Activated naive CD8-positive, alpha-beta T cell treated with anti-CD3 and anti-CD28 coated beads, Interleukin-2, amount 10 ng/mL, durations not matched to agents 7 days and 5 days (primary cell): ENCODE measurements at regions not wholly inside any gene's neighbourhood (a gene's known extent, or its start where the extent isn't known, plus 50 kb on each side); places are given as distances from the start of the nearest gene placed in this dataset.

Experiments used
- ATAC-seq: fragments of 150-1000 bp; cut with Tn5 transposase; one replicate; pipeline ENCODE4 v1.10.0; 2021; ENCODE audit warnings: low read depth, moderate library complexity
- POLR2A ChIA-PET: fragments of 350-600 bp; sonication (Branson Sonifier 250); formaldehyde crosslinking; loops from one replicate; lab custom pipeline; 2021; ENCODE audit warnings: antibody characterized with exemption; lab: Charles Lee
- DNase-seq: peaks from one replicate; pipeline ENCODE4 v3.0.0; 2021
- H3K27ac Mint-ChIP-seq: one replicate; pipeline ENCODE4 v1.8.0; 2022; ENCODE audit warnings: mild to moderate bottlenecking, mixed read lengths
- H3K27me3 Mint-ChIP-seq: one replicate; pipeline ENCODE4 v1.8.0; 2022; ENCODE audit warnings: mild to moderate bottlenecking, moderate library complexity, mixed read lengths
- H3K36me3 Mint-ChIP-seq: one replicate; pipeline ENCODE4 v1.8.0; 2021; ENCODE audit warnings: mild to moderate bottlenecking, mixed read lengths
- H3K4me1 Mint-ChIP-seq: one replicate; pipeline ENCODE4 v1.8.0; 2021; ENCODE audit warnings: mixed read lengths
- H3K4me3 Mint-ChIP-seq: one replicate; pipeline ENCODE4 v1.8.0; 2022; ENCODE audit warnings: mild to moderate bottlenecking, moderate library complexity, mixed read lengths
- H3K9me3 Mint-ChIP-seq: one replicate; pipeline ENCODE4 v1.8.0; 2021; ENCODE audit warnings: mixed read lengths

DNA sequence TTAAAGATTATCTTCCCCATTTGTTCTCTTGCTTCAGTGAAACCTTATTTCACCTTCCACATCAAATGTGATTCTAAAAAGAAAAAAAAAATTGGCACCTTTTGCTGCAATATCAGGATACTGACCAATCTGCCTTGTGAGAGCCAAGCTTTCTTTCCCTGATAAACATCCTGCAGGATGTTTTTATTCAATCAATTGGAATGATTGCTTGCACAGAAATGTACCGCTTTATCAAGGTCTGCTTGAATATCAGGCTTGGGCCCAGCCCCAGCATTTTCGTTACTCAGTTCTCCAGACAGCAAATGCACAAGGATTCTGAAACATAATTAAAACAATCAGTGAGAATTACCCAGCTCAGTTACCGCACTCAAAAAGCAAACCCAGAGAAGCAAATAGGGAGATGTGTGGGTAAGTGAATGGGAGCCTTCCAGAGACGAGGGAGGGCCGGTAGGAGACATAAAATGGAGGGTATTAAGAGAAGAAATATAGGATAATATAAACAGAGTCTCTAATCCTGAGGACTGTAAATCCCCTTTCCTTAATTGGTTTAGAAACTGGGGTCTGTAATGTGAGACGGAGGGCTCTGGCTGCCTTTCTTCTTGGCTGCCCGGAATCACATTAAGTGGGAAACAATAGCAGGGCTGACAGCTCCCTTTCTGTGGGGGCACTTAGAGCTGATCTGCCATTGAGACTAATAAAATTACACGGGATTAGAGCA is 291.8 kb downstream of the ICOS start:
- peaks cover 21% of the 10 kb centered on the region for H3K27me3 Mint-ChIP-seq

DNA sequence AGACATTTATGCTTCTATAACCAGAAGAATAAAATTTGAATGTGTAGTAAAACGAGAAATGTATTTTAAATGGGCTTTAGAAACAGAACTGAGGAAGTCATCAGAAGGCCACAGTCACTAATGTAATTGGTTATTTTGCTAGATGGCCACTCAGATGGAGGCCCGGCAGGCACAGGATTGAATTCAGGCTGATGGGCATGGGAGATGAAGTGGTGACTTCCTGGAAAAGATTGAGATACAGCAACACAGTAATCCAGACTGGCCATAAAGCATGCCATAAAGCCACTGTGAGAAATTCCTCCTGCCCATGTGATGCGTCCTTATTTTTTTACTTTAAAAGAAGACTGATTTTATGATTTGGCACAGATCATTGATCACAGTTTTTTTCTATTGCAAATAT is 297.7 kb downstream of the ICOS start:
- DNase-seq = no peak
- no peaks in the 10 kb centered on the region for H3K4me1 Mint-ChIP-seq
- no peaks in the 10 kb centered on the region for H3K9me3 Mint-ChIP-seq
- no peaks in the 10 kb centered on the region for H3K36me3 Mint-ChIP-seq
- POLR2A ChIA-PET = no interaction called here
- H3K27ac Mint-ChIP-seq = no peak overlapping the region
- peaks cover 16% of the 10 kb centered on the region for H3K27me3 Mint-ChIP-seq
- no peak for ATAC-seq
- H3K4me3 Mint-ChIP-seq = no peak overlapping the region

More for the DNA sequence above, 291.8 kb downstream of the ICOS start:
- no peak overlapping the region for H3K4me3 Mint-ChIP-seq
- DNase-seq (no peak), ATAC-seq (no peak)
- no peaks in the 10 kb centered on the region for H3K9me3 Mint-ChIP-seq
- no peak overlapping the region for H3K27ac Mint-ChIP-seq
- POLR2A ChIA-PET = no interaction called here
- no peaks in the 10 kb centered on the region for H3K36me3 Mint-ChIP-seq
- no peaks in the 10 kb centered on the region for H3K4me1 Mint-ChIP-seq

DNA sequence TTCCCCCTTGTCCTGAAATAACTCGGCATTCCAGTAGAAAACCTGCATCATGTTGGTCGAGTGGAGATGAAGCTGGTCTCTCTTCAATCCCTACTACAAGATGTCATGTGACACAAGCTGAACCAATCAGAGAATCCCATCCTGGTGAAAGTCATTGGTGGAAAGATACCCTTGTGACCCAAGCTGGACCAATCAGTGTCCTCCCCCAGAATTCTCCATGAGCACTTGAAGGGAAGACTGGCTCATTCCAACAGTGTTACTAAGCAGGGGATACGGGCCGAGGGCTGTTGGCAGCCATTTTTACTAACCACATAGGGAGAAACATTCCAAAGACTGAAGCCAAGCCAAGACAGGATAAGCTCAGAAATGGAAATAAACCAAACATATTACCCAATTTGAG is 298.3 kb downstream of the ICOS start:
- Mint-ChIP-seq H3K4me3 (no peak overlapping the region), H3K27me3 (peaks cover 16% of the 10 kb centered on the region), H3K36me3 (no peaks in the 10 kb centered on the region), H3K9me3 (no peaks in the 10 kb centered on the region), H3K27ac (no peak overlapping the region), H3K4me1 (no peaks in the 10 kb centered on the region)
- DNase-seq (no peak), ATAC-seq (no peak)
- POLR2A ChIA-PET = no interaction called here

DNA sequence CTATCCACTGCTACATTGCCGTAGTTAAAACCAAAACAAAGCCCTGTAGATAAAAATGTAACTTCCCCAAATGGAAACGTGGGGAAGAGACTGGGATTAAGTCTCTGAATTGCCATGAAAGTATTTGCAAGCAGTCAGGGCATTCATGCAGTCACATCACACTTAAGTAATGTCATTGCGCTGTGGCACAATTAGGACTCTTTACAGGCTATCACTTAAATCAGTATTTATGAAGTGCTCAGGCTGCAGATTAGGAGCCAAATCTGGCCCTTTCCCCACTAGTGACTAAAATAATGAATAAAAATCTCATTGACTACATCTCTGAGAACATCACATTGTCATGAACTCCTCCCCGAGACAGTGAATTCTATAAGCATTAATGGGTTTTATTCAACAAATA is 300.9 kb downstream of the ICOS start:
- no peak for ATAC-seq
- no peak overlapping the region for H3K4me3 Mint-ChIP-seq
- POLR2A ChIA-PET = no interaction called here

DNA sequence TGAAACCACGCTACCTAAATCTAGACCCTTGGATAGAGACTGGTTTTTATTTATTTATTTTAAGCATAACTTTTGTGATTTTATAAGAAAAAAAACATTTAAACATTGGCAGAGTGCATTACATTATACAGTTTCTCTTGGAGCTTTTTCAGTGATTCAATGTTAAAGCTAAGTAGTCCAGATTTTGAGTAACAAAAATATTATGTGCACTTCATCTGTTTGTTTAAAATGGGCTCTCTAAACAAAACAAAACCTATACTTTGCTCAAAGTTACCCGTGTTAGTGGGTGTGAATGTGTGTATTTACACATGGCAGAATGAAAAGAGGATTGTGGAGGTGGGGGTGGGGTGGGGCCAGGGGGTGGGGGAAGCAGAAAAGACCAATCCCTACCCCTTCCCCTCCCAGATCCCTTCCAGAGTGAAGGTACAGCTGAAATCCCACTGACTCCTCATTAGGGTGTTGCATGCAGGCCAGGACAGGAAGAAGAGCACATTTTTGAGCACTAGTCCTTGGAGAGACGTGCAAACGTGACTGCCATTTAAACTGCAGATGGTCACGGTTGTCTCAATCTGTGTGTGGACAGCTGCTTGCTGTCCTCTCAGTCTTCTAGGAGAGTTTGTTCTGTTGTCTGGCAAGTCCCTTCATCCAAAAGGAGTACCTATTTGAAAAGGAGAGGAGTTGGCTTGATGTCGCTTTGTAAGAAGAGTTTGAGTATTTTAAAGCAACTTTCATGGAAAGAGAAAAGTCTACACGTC is 303.0 kb downstream of the ICOS start:
- Mint-ChIP-seq H3K4me3 (no peak overlapping the region), H3K27me3 (peaks cover 19% of the 10 kb centered on the region), H3K36me3 (peaks cover 2% of the 10 kb centered on the region), H3K27ac (no peak overlapping the region), H3K9me3 (no peaks in the 10 kb centered on the region), H3K4me1 (peaks cover 13% of the 10 kb centered on the region)
- ATAC-seq (no peak), DNase-seq (no peak)
- POLR2A ChIA-PET = no interaction called here

More for the DNA sequence above, 300.9 kb downstream of the ICOS start:
- H3K27ac Mint-ChIP-seq = no peak overlapping the region
- peaks cover 3% of the 10 kb centered on the region for H3K4me1 Mint-ChIP-seq
- H3K27me3 Mint-ChIP-seq = peaks cover 18% of the 10 kb centered on the region
- H3K9me3 Mint-ChIP-seq = no peaks in the 10 kb centered on the region
- DNase-seq = no peak
- H3K36me3 Mint-ChIP-seq = peaks cover 2% of the 10 kb centered on the region

DNA sequence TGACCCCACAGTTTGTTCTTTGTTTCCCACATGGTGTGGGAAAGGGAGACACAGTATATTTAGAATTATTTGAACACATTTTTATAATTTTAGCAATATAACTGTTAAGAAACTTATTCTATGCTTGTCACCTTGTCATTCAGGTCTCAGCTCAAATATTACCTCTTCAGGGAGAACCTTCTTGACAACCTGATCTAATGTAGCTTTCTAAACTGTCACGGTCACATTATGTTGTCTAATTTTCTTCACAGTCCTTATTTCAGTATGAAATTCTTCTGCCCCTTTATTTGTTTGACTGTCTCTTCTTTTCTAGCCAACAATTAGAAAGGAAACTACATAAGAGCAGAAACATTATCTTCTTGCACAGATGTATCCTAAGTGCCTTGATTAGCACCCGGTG is 304.3 kb upstream of the PARD3B start:
- peaks cover 2% of the 10 kb centered on the region for H3K36me3 Mint-ChIP-seq
- ATAC-seq (no peak), DNase-seq (no peak)
- H3K9me3 Mint-ChIP-seq = no peaks in the 10 kb centered on the region
- H3K27ac Mint-ChIP-seq = no peak overlapping the region
- POLR2A ChIA-PET = no interaction called here
- H3K27me3 Mint-ChIP-seq = peaks cover 20% of the 10 kb centered on the region
- H3K4me3 Mint-ChIP-seq = no peak overlapping the region
- H3K4me1 Mint-ChIP-seq = peaks cover 13% of the 10 kb centered on the region

DNA sequence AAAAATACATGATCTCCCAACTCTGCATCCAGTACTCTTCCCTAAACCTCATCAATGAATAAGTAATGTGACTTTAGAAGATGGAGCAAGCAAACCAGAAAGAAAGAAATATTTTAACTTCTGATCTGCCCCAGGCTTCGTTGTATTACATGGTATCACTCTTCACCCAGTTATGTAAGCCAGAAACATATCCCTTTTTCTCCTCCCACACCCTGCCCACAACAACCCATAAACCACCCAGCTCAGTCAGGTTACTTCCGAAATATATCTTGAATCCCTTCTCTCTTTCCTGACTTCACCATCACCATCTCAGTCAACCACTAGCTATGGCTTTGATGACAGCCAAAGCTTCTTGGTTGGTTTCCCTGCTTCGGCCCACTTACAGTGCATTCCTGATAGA is 295.8 kb upstream of the PARD3B start:
- Mint-ChIP-seq H3K4me1 (no peaks in the 10 kb centered on the region), H3K4me3 (no peak overlapping the region)

DNA sequence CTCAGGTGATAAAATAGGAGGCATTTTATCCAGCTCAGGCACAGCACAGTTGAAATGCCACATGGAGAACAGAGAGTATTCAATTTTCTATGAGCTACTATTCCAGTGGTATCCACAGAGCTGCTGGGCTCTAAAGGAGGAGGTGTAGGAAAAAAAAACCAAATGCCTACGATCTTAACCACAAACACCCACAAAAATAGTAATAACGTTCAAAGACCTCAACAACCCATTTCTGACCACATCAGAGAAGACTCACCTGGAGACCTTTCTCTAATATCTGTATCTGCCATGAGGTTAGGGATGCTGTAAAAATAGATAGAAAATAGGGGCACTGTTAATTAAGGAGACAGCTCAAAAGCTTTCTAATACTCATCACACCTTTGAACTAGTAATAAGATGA is 294.6 kb upstream of the PARD3B start:
- DNase-seq (no peak), ATAC-seq (no peak)
- Mint-ChIP-seq H3K4me3 (no peak overlapping the region), H3K36me3 (no peaks in the 10 kb centered on the region), H3K9me3 (no peaks in the 10 kb centered on the region), H3K27me3 (peaks cover 27% of the 10 kb centered on the region), H3K27ac (no peak overlapping the region), H3K4me1 (no peaks in the 10 kb centered on the region)
- POLR2A ChIA-PET = no interaction called here

More for the DNA sequence above, 295.8 kb upstream of the PARD3B start:
- Mint-ChIP-seq H3K27ac (no peak overlapping the region), H3K9me3 (no peaks in the 10 kb centered on the region), H3K27me3 (peaks cover 23% of the 10 kb centered on the region), H3K36me3 (no peaks in the 10 kb centered on the region)
- no peak for ATAC-seq
- POLR2A ChIA-PET = no interaction called here
- no peak for DNase-seq

DNA sequence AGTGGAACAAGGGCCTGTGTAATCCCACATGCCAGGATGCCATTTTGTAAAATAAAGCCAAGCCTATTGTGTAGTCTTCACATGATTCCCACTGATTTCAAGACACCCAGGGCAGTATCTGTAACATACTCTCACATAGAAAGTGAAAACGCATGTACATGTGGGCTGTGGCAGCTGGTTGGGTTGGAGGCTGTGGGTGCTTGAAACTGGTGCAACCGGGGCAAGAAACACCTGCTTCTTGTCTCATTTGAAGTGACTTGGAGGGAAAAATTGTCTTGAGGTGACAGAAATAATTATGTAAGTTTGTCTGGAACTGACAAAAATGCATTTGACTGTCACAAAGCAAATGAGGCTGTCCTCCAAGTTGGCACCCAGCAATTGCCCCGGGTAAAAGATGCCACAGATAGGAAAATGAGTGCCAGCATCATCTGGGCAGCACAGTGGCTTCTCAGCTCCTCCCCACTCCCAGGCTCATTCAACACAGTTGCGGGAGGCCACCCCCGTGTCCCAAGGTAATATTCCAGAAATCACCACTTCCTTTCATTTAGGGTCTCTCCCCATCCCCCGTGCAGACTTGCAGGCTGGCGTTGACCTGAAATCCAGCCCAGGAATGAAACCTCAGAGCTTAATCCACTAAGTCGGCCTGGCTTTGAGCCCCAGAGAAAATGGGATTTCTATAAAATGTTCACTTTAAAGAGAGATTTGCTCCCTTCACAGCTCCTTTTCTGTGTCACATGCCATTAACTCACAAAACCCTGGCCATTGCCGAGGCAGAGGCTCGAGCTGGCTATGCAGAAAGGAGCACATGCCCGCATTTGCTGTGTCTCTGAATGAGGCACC is 293.9 kb upstream of the PARD3B start:
- Mint-ChIP-seq H3K9me3 (no peaks in the 10 kb centered on the region), H3K4me3 (no peak overlapping the region), H3K36me3 (no peaks in the 10 kb centered on the region), H3K27ac (no peak overlapping the region), H3K27me3 (peaks cover 28% of the 10 kb centered on the region), H3K4me1 (peaks cover 2% of the 10 kb centered on the region)
- peak; percentile 61 for ATAC-seq
- no peak for DNase-seq
- POLR2A ChIA-PET = no interaction called here

DNA sequence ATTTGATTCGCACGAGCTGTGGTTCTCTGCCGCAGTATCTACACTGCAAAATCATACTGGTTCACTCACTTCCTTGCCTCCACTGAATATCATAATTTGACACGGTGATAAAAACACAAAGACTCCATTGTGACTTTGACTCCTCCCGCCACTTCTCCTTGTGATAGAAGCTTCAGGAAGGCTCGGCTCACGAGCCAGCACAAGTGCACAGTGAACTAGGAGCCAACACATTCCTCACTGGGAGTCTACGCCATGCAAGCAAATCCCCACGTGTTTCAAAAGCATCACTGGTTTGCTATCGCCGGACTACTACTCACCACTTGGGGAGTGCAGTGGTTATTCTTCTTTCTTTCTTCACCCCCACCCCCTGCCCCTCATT is 293.3 kb upstream of the PARD3B start:
- POLR2A ChIA-PET = no interaction called here
- H3K4me3 Mint-ChIP-seq = no peak overlapping the region
- H3K27ac Mint-ChIP-seq = no peak overlapping the region
- H3K36me3 Mint-ChIP-seq = no peaks in the 10 kb centered on the region
- no peaks in the 10 kb centered on the region for H3K9me3 Mint-ChIP-seq
- peaks cover 4% of the 10 kb centered on the region for H3K4me1 Mint-ChIP-seq
- H3K27me3 Mint-ChIP-seq = peaks cover 28% of the 10 kb centered on the region
- DNase-seq = no peak
- ATAC-seq = no peak

DNA sequence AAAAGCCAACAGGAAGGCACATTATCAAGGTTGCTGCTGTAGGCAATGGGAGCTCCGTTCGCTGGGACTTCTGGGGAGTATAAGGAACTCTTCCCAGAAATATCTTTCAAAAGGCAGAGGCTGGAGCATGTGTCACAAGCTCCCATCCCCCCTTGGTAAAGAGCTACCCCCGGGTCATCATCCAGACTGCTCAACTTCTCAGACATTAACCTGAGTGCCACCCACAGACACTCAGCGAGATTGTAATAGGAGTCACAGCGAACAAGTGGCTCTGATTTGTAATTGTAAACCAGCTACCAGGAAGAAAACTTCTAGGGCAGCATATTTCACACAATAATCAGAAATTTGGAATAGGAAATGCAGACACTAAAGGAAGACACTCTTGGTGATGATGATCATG is 290.2 kb upstream of the PARD3B start:
- ATAC-seq = no peak
- Mint-ChIP-seq H3K27me3 (peaks cover 34% of the 10 kb centered on the region), H3K4me3 (no peak overlapping the region), H3K9me3 (no peaks in the 10 kb centered on the region), H3K27ac (no peak overlapping the region), H3K4me1 (peaks cover 6% of the 10 kb centered on the region), H3K36me3 (no peaks in the 10 kb centered on the region)
- POLR2A ChIA-PET = no interaction called here
- no peak for DNase-seq

DNA sequence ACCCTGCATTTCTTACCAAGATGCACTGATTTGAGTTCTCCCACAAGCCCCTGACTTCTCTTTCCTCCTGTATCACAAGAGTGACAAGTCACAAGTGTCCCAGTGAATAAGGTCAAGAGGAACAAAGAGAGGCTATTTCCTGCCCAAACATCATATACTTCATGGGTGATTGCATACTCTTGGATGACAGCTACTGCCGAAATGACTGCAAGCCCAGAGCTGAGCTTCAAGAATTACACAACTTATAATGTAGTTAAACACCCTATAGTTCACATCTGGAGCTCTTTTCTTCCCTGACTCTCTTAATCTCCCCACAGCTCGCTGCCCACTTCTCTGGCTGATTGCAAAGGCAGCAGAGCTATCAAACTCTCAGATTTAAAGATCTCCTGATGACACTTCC is 289.7 kb upstream of the PARD3B start:
- ATAC-seq (no peak), DNase-seq (no peak)
- H3K4me3 Mint-ChIP-seq = no peak overlapping the region
- no peak overlapping the region for H3K27ac Mint-ChIP-seq
- H3K27me3 Mint-ChIP-seq = peaks cover 34% of the 10 kb centered on the region
- H3K4me1 Mint-ChIP-seq = peaks cover 6% of the 10 kb centered on the region
- H3K9me3 Mint-ChIP-seq = no peaks in the 10 kb centered on the region
- H3K36me3 Mint-ChIP-seq = no peaks in the 10 kb centered on the region
- POLR2A ChIA-PET = no interaction called here

DNA sequence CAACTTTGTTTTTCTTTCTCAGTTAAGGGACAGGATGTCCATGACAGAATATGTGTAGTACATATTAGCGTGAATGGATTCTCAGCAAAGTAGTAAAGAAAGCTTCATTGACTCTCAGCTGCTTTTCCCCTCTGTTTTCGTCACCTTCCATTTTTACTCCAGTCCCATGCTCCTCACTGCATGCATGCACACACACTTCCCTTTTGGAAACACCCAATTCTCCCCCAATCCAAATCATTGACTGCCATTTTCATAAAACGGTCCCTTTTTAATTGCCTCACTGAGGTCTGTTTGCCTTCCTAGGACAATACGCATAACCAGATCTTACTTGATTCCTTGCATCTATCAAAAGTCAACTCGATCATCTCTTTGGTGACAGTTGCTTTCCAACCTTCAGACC is 287.5 kb upstream of the PARD3B start:
- ATAC-seq (no peak), DNase-seq (no peak)
- Mint-ChIP-seq H3K4me3 (no peak overlapping the region), H3K36me3 (no peaks in the 10 kb centered on the region), H3K27ac (no peak overlapping the region), H3K4me1 (peaks cover 6% of the 10 kb centered on the region), H3K27me3 (peaks cover 38% of the 10 kb centered on the region), H3K9me3 (no peaks in the 10 kb centered on the region)
- POLR2A ChIA-PET = no interaction called here
